Caki2 (cell line): ENCODE measurements at regions not wholly inside any gene's neighbourhood (a gene's known extent, or its start where the extent isn't known, plus 50 kb on each side); places are given as distances from the start of the nearest gene placed in this dataset.
A peak's percentile ranks its signal among the peaks of the same experiment; 100 is the strongest.

ENCODE experiments used
- DNase-seq: peaks from one replicate; pipeline ENCODE4 v3.0.0-alpha.2; 2015; ENCODE audit warnings: low read depth
- in situ Hi-C: cut with HindIII; loops from 2 replicates; pipeline ENCODE4 v1.10.0; 2016; ENCODE audit warnings: low sequenced_read_pairs, low pct_unique_long_range_greater_than_20kb, mixed read lengths

- in situ Hi-C loops = no loop called here
- DNase-seq = no peak
Observed at GRCh38 chr13:72218966-72219365, 352.0 kb upstream of the DACH1 start.

GRCh38 chr13:72217142-72217541, 350.1 kb upstream of the DACH1 start:
- in situ Hi-C loops = no loop called here
- no peak for DNase-seq

- in situ Hi-C loops = no loop called here
- no peak for DNase-seq
Observed at GRCh38 chr13:72208112-72208645, 341.2 kb upstream of the DACH1 start.

GRCh38 chr13:72205773-72206172, 338.8 kb upstream of the DACH1 start:
- DNase-seq = no peak
- in situ Hi-C loops = no loop called here

- in situ Hi-C loops = no loop called here
- DNase-seq = no peak
Observed at GRCh38 chr13:72204291-72204690, 337.3 kb upstream of the DACH1 start.

- in situ Hi-C loops = no loop called here
- no peak for DNase-seq
Observed at GRCh38 chr13:72201726-72202125, 334.7 kb upstream of the DACH1 start.

GRCh38 chr13:72199640-72200039, 332.6 kb upstream of the DACH1 start:
- in situ Hi-C loops = no loop called here
- no peak for DNase-seq

GRCh38 chr13:72198967-72199560, 332.1 kb upstream of the DACH1 start:
- in situ Hi-C loops = no loop called here
- DNase-seq = no peak

- in situ Hi-C loops = no loop called here
Observed at GRCh38 chr13:72198042-72198441, 331.0 kb upstream of the DACH1 start.

GRCh38 chr13:72195044-72195704, 328.2 kb upstream of the DACH1 start:
- DNase-seq = no peak
- in situ Hi-C loops = no loop called here

More at GRCh38 chr13:72198042-72198441, 331.0 kb upstream of the DACH1 start:
- DNase-seq = no peak

- no peak for DNase-seq
- in situ Hi-C loops = no loop called here
Observed at GRCh38 chr13:72194523-72194922, 327.5 kb upstream of the DACH1 start.

- no peak for DNase-seq
- in situ Hi-C loops = no loop called here
Observed at GRCh38 chr13:72186730-72187422, 319.9 kb upstream of the DACH1 start.

GRCh38 chr13:72185776-72186175, 318.8 kb upstream of the DACH1 start:
- in situ Hi-C loops = no loop called here
- DNase-seq = no peak

GRCh38 chr13:72181661-72182060, 314.7 kb upstream of the DACH1 start:
- DNase-seq = peak; percentile 3

GRCh38 chr13:72180253-72180952, 313.4 kb upstream of the DACH1 start:
- DNase-seq = peak; percentile 54
- in situ Hi-C loops = no loop called here

More at GRCh38 chr13:72181661-72182060, 314.7 kb upstream of the DACH1 start:
- in situ Hi-C loops = no loop called here

- in situ Hi-C loops = no loop called here
- DNase-seq = no peak
Observed at GRCh38 chr13:72174549-72174948, 307.5 kb upstream of the DACH1 start.

- in situ Hi-C loops = no loop called here
- DNase-seq = no peak
Observed at GRCh38 chr13:72170571-72170970, 303.6 kb upstream of the DACH1 start.

GRCh38 chr13:72168126-72168855, 301.3 kb upstream of the DACH1 start:
- DNase-seq = peak; percentile 13
- in situ Hi-C loops = no loop called here
